BJ (cell line): ENCODE measurements at regions not wholly inside any gene's neighbourhood (a gene's known extent, or its start where the extent isn't known, plus 50 kb on each side); places are given as distances from the start of the nearest gene placed in this dataset.

ENCODE experiments used
- CTCF ChIA-PET: fragments of 350-600 bp; formaldehyde crosslinking; extraction: SDS; loops from one replicate; lab custom pipeline; 2021; ENCODE audit warnings: antibody characterized with exemption, inconsistent platforms; lab: Yijun Ruan, JAX
- POLR2A ChIA-PET: fragments of 300-600 bp; sonication (Branson Sonifier 250); formaldehyde crosslinking; extraction: SDS; loops from one replicate; lab custom pipeline; 2021; ENCODE audit warnings: antibody characterized with exemption; lab: Charles Lee
- DNase-seq: peaks from one replicate; pipeline ENCODE4 v3.0.0-alpha.2; 2011; ENCODE audit warnings: low read depth
- H3K27me3 ChIP-seq: 2 replicates; pipeline ENCODE4 v1.6.0; 2011; ENCODE audit warnings: low read length; ENCODE audit not compliant: control insufficient read depth, insufficient read depth
- H3K36me3 ChIP-seq: 2 replicates; pipeline ENCODE4 v1.5.1; 2011; ENCODE audit warnings: low read length; ENCODE audit not compliant: control insufficient read depth, insufficient read depth
- H3K4me3 ChIP-seq: 2 replicates; pipeline ENCODE4 v1.5.1; 2011; ENCODE audit warnings: low read depth, mild to moderate bottlenecking, control low read depth, low read length
- CTCF ChIP-seq: IDR thresholded peaks from 2 replicates; pipeline ENCODE4 v1.5.1; 2011; ENCODE audit warnings: low read depth, mild to moderate bottlenecking, control low read depth, inconsistent platforms, low read length, moderate library complexity; ENCODE audit not compliant: insufficient read depth

DNA sequence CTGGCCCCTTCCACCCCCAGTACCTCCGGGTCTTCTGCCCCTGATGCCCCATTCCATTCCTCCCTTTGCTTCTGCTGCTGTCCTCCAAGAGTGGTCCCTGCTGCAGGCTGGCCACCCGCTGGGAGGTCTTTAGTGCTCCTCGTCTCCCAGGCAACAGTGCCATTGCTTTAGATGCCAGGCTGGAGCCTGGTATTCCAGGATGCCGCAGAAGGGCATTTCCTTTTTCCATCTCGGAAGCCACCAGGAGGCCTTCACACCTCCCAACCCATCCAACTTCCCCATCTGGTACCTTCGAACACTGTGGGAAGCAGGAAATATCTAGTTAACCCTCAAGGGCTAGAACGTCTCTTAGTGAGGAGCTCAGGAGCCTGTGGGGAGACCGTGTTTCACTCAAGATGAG lies 92.9 kb upstream of the DUSP5 start:
- no peaks in the 10 kb centered on the region for H3K36me3 ChIP-seq
- no peaks in the 10 kb centered on the region for H3K27me3 ChIP-seq
- H3K4me3 ChIP-seq = no peak overlapping the region
- ChIA-PET CTCF (interaction anchor here (1.5 kb wide), 1 partner anchor 10 kb away, joined by 4 read pairs; no protein-coding TSS in a partner anchor), POLR2A (no interaction called here)
- DNase-seq = no peak
- TF ChIP-seq CTCF = no peak

DNA sequence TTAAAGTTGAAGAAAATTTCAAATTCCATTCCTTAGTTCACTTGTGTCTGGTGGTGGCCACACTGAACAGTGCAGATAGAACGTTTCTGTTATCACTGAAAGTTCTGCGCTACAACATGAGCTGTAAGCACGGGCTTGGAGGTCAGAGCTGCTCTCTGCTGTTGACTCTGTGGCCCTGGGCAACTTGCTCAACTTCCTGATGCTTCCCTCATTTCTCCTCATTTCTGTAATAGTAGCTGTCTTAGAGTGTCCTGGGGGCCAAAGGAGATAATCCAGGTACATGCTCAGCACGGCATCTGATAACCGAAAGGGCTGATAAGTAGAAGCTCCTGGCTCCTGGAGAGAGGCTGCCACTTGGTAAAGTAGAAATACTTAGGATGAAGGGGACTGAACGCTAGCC lies 92.3 kb upstream of the DUSP5 start:
- H3K27me3 ChIP-seq = no peaks in the 10 kb centered on the region
- no peak overlapping the region for H3K4me3 ChIP-seq
- POLR2A ChIA-PET = no interaction called here
- no peak for TF ChIP-seq CTCF
- no peak for DNase-seq
- CTCF ChIA-PET = interaction anchor here (1.5 kb wide), 1 partner anchor 10 kb away, joined by 4 read pairs; no protein-coding TSS in a partner anchor
- H3K36me3 ChIP-seq = no peaks in the 10 kb centered on the region

DNA sequence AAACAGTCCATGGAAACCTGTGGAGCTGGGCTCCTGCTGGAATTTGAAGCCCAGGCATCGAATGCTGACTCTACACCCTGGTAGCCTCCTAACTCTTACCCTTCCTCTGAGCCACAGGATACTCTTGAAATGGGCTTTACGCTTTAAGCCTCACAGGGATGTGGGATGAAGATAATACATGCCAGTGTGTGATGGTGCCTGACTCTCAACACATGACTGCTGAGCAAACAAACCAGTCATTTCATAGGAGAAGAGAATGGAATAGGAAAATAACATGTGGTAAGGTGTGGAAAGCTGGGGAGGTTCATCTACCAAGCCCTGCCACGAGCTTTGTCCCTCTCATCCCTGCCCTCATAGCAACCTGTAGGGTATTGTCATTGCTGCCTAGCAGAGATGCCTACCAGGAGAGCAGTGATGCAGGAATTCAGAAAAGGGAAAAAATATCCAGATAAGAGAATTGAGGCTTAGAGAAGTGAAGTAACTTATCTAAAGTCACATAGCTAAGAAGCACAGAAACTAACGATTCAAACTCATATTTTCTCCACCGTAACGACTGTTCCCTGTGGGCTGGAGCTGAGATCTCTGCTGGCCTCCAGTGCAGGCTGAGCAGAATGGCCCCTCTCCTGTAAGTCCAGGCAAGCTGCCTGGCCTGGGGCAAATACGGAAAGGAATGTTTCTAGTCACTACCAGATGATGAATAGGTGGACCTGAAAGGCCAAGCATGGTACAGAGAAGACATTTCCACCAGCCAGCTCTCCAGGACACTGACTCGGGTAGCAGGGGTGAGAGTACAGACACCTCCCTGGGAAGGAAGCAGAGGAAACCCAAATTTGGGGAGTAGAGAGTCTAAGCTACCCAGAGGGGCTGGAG lies 90.2 kb upstream of the DUSP5 start:
- ChIA-PET POLR2A (no interaction called here), CTCF (interaction anchor here (1.2 to 1.7 kb wide), 4 partner anchors 9 to 101 kb away, joined by 3 to 6 read pairs (median 4); no protein-coding TSS in a partner anchor)
- H3K4me3 ChIP-seq = no peak overlapping the region
- H3K36me3 ChIP-seq = no peaks in the 10 kb centered on the region
- no peak for DNase-seq
- TF ChIP-seq CTCF = no peak
- no peaks in the 10 kb centered on the region for H3K27me3 ChIP-seq

GRCh38 chr10:110408203-110408871 lies 89.4 kb upstream of the DUSP5 start:
- no peak overlapping the region for H3K4me3 ChIP-seq
- H3K27me3 ChIP-seq = no peaks in the 10 kb centered on the region
- no peak for DNase-seq
- no peaks in the 10 kb centered on the region for H3K36me3 ChIP-seq
- CTCF ChIA-PET = interaction anchor here (1.5 to 1.7 kb wide), 3 partner anchors 9 to 91 kb away, joined by 4 to 6 read pairs (median 5); no protein-coding TSS in a partner anchor
- POLR2A ChIA-PET = no interaction called here
- TF ChIP-seq CTCF = no peak

DNA sequence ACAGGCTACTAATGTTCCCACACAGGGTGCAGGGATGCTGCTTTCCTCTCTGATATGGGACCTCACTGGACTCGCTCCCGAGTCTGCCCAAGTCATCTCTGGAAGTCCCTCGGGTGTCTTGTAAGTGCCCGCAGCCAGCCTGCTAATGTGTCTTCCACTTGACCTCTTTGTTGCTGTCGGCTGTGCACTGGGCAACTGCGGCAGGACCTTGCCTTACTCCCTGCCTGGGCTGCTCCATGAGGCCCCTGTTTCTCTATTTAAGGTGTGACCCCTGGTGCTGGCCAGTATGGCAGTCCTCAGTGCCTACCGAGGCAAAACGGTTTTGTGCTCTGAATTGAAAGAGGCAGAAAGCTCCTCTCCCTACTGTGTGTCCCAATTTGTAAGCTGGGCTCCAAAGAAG lies 88.8 kb upstream of the DUSP5 start:
- POLR2A ChIA-PET = no interaction called here
- Histone ChIP-seq H3K27me3 (no peaks in the 10 kb centered on the region), H3K4me3 (no peak overlapping the region), H3K36me3 (no peaks in the 10 kb centered on the region)
- CTCF ChIA-PET = interaction anchor here (1.7 kb wide), 1 partner anchor 10 kb away, joined by 6 read pairs; no protein-coding TSS in a partner anchor
- TF ChIP-seq CTCF = no peak
- no peak for DNase-seq
